HepG2 (cell line): ENCODE measurements at regions not wholly inside any gene's neighbourhood (a gene's known extent, or its start where the extent isn't known, plus 50 kb on each side); places are given as distances from the start of the nearest gene placed in this dataset.

Experiments
- ATAC-seq: fragments of 200-7000 bp; cut with Tn5 transposase; 3 replicates; pipeline ENCODE4 v1.9.1; 2020; ENCODE audit warnings: mild to moderate bottlenecking, moderate library complexity
- BruUV-seq: library from RNA; stranded (reverse); fragments of 400-500 nt; replicated peaks from 2 replicates; lab custom pipeline; 2021; lab: Mats Ljungman, UMichigan
- CTCF ChIA-PET: fragments of 300-600 bp; formaldehyde crosslinking; extraction: SDS; loops from one replicate; lab custom pipeline; 2021; ENCODE audit warnings: low total read pairs, inconsistent platforms, low intra/inter-chr PET ratio; lab: Yijun Ruan, JAX
- POLR2A ChIA-PET: fragments of 350-600 bp; sonication (Branson Sonifier 250); formaldehyde crosslinking; loops from one replicate; lab custom pipeline; 2020; ENCODE audit warnings: antibody characterized with exemption, inconsistent platforms; lab: Yijun Ruan, JAX
- DNase-seq: peaks from one replicate; pipeline ENCODE4 v3.0.0-alpha.2; 2015; ENCODE audit warnings: low spot score
- FAIRE-seq: peaks from 3 replicates; lab custom pipeline; 2011; peaks lifted over from hg19 to GRCh38; lab: Jason Lieb, UNC
- H2AFZ ChIP-seq: one replicate; pipeline ENCODE4 v1.6.1; 2011; ENCODE audit warnings: low read length, inconsistent platforms
- H3K27ac ChIP-seq: fragments of 300-600 bp; 3 replicates; pipeline ENCODE4 v1.8.0; 2011; ENCODE audit warnings: mixed run types, mild to moderate bottlenecking, mixed read lengths, low read length, inconsistent platforms; ENCODE audit not compliant: insufficient read depth; ENCODE audit errors: extremely low read length
- H3K27me3 ChIP-seq, 2 experiments: fragments of 200-600 bp in 1 of 2; 2 replicates in 1 of 2; 3 replicates in 1 of 2; pipeline versions ENCODE4 v1.6.0 to v1.8.0; 2011; ENCODE audit warnings: low read length in 2 of 2, mild to moderate bottlenecking in 2 of 2, moderate library complexity in 2 of 2, inconsistent platforms in 1 of 2; ENCODE audit not compliant: insufficient read depth in 2 of 2, control insufficient read depth in 1 of 2
- H3K36me3 ChIP-seq, 2 experiments: fragments of 200-600 bp in 1 of 2; replicated peaks in 1 of 2; 2 replicates in 1 of 2; 3 replicates in 1 of 2; pipeline versions ENCODE4 v1.5.1 to v1.8.0; 2011; ENCODE audit warnings: low read length in 2 of 2, inconsistent platforms in 1 of 2; ENCODE audit not compliant: insufficient read depth in 2 of 2, control insufficient read depth in 1 of 2
- H3K4me1 ChIP-seq: 2 replicates; pipeline ENCODE4 v1.5.1; 2012; ENCODE audit warnings: low read length, inconsistent platforms; ENCODE audit not compliant: insufficient read depth
- H3K4me2 ChIP-seq: 2 replicates; pipeline ENCODE4 v1.6.0; 2011; ENCODE audit warnings: low read depth, low read length, inconsistent platforms
- H3K4me3 ChIP-seq, 3 experiments: fragments of 200-600 bp in 1 of 3; sonication (generic), shearing (Covaris generic) in 1 of 3; replicated peaks in 1 of 3; 2 replicates each; pipeline ENCODE4 v1.5.1; 2011 to 2016; ENCODE audit warnings: low read length in 3 of 3, inconsistent platforms in 2 of 3, low read depth in 2 of 3, mild to moderate bottlenecking in 2 of 3, control low read depth in 1 of 3, mixed read lengths in 1 of 3; ENCODE audit not compliant: insufficient read depth in 1 of 3
- H3K79me2 ChIP-seq: one replicate; pipeline ENCODE4 v1.6.1; 2011; ENCODE audit warnings: low read length, inconsistent platforms; ENCODE audit not compliant: insufficient read depth
- H3K9ac ChIP-seq: 2 replicates; pipeline ENCODE4 v1.6.0; 2011; ENCODE audit warnings: mild to moderate bottlenecking, low read depth, low read length, inconsistent platforms; ENCODE audit not compliant: insufficient read depth
- H3K9me3 ChIP-seq: 2 replicates; pipeline ENCODE4 v1.5.1; 2012; ENCODE audit warnings: mild to moderate bottlenecking, low read length
- H4K20me1 ChIP-seq: 2 replicates; pipeline ENCODE4 v1.6.0; 2011; ENCODE audit warnings: inconsistent platforms, mild to moderate bottlenecking, low read length, moderate library complexity; ENCODE audit not compliant: insufficient read depth
- HOXA3 ChIP-seq: sonication (generic); formaldehyde crosslinking; IDR thresholded peaks from 2 replicates; pipeline ENCODE4 v1.5.0; 2020; ENCODE audit warnings: missing genetic modification reagents
- KAT7 ChIP-seq: IDR thresholded peaks from 2 replicates; pipeline ENCODE4 v1.6.1; 2018; ENCODE audit warnings: borderline replicate concordance, missing compliant biosample characterization
- SAP130 ChIP-seq: IDR thresholded peaks from 2 replicates; pipeline ENCODE4 v1.6.1; 2016; ENCODE audit warnings: low read depth
- XBP1 ChIP-seq: sonication (generic); formaldehyde crosslinking; IDR thresholded peaks from 2 replicates; pipeline ENCODE4 v1.5.0; 2020; ENCODE audit warnings: missing genetic modification reagents
- ZBTB42 ChIP-seq: sonication (generic); formaldehyde crosslinking; IDR thresholded peaks from 2 replicates; pipeline ENCODE4 v1.5.0; 2020; ENCODE audit warnings: mild to moderate bottlenecking, missing genetic modification reagents
- ZFAT ChIP-seq: sonication (generic); formaldehyde crosslinking; conservative IDR thresholded peaks from 2 replicates; pipeline ENCODE4 v1.8.1; 2023; ENCODE audit warnings: missing genetic modification reagents, inconsistent platforms
- ZNF430 ChIP-seq: sonication (generic); formaldehyde crosslinking; IDR thresholded peaks from 2 replicates; pipeline ENCODE4 v1.9.0; 2021; ENCODE audit warnings: mild to moderate bottlenecking, missing genetic modification reagents
- ZNF563 ChIP-seq: sonication (generic); formaldehyde crosslinking; IDR thresholded peaks from 2 replicates; pipeline ENCODE4 v1.8.0; 2022; ENCODE audit warnings: mild to moderate bottlenecking, moderate library complexity, missing genetic modification reagents
- ZNF616 ChIP-seq: sonication (generic); formaldehyde crosslinking; IDR thresholded peaks from 2 replicates; pipeline ENCODE4 v1.5.0; 2020; ENCODE audit warnings: low read depth, mild to moderate bottlenecking, missing genetic modification reagents
- ZSCAN25 ChIP-seq: sonication (generic); formaldehyde crosslinking; IDR thresholded peaks from 2 replicates; pipeline ENCODE4 v1.8.0; 2022; ENCODE audit warnings: mild to moderate bottlenecking, missing genetic modification reagents
- WGBS: methylation state at CpG from one replicate; pipeline ENCODE4 v1.1.6; 2017; ENCODE audit warnings: low lambda C conversion rate; 5-methylcytosine and 5-hydroxymethylcytosine counted together
- in situ Hi-C: cut with HindIII; loops from 2 replicates; pipeline ENCODE4 v1.10.0; 2017; ENCODE audit warnings: low pct_unique_long_range_greater_than_20kb; ENCODE audit not compliant: extremely low pct_ligation_motif_present
- intact Hi-C: fragments of 100-400 bp; cut with micrococcal nuclease; formaldehyde crosslinking; loops from one replicate; pipeline ENCODE4 v1.10.0; 2022; ENCODE audit not compliant: unreplicated experiment
- TF ChIP-seq, protein P1 (sequence below): sonication (generic); formaldehyde crosslinking; conservative IDR thresholded peaks from 2 replicates; pipeline ENCODE4 v1.8.0; 2022; ENCODE audit warnings: missing genetic modification reagents
- TF ChIP-seq, protein P2 (sequence below): IDR thresholded peaks from 2 replicates; pipeline ENCODE4 v1.6.1; 2016; ENCODE audit warnings: missing compliant biosample characterization, missing genetic modification reagents, borderline replicate concordance
- TF ChIP-seq, protein P3 (sequence below): sonication (generic); formaldehyde crosslinking; IDR thresholded peaks from 2 replicates; pipeline ENCODE4 v1.4.0; 2020; ENCODE audit warnings: low read depth, mild to moderate bottlenecking, missing genetic modification reagents
- TF ChIP-seq, protein P4 (sequence below): sonication (generic); formaldehyde crosslinking; IDR thresholded peaks from 2 replicates; pipeline ENCODE4 v1.8.0; 2022; ENCODE audit warnings: mild to moderate bottlenecking, missing genetic modification reagents, borderline replicate concordance

DNA sequence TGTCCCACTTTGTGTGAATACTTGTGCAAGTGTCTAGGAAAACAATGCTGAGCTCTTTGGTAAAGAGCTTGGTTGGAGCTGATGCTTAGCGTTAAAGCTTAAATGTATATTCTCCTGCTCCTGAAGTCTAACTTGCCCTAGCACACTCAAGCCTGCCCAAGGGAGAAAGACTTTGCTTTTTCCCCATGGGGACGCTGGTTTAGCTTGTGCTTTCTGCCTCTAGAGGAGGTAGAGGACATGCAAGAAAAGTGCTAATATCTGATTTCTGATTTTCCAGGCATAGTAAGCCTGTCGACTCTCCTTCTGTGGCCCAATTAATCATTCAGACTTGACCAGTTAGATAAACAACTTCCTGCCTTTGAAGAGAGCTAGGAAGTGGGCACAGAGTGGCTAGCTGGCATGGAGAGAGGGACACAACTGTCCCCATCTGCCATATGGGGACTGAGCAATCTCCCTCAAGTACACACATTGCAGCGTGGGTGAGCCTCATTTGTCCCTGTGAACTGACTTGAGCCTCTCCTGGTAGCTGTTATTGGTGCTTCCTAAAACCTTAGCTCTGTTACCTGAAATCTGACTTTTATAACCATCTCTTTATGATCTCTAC lies 348.4 kb downstream of the BRINP1 start:
- 13% methylated on average over 3 of the region's 4 CpGs for WGBS
- ChIA-PET POLR2A (no interaction called here), CTCF (no interaction called here)
- no peaks in the 10 kb centered on the region for H4K20me1 ChIP-seq
- BruUV-seq: no TSS peak
- H3K9me3 ChIP-seq: peaks cover 61% of the 10 kb centered on the region
- H3K27me3 ChIP-seq: no peaks in the 10 kb centered on the region
- H3K36me3 ChIP-seq: no peaks in the 10 kb centered on the region
- no peak for DNase-seq
- no peak for ATAC-seq
- no peak overlapping the region for H3K27ac ChIP-seq
- TF ChIP-seq ZNF563 (CRISPR knock-in tag): no peak
- TF ChIP-seq ZFAT (CRISPR knock-in tag): no peak
- no peak for TF ChIP-seq XBP1 (CRISPR knock-in tag)
- TF ChIP-seq, protein P1, sequence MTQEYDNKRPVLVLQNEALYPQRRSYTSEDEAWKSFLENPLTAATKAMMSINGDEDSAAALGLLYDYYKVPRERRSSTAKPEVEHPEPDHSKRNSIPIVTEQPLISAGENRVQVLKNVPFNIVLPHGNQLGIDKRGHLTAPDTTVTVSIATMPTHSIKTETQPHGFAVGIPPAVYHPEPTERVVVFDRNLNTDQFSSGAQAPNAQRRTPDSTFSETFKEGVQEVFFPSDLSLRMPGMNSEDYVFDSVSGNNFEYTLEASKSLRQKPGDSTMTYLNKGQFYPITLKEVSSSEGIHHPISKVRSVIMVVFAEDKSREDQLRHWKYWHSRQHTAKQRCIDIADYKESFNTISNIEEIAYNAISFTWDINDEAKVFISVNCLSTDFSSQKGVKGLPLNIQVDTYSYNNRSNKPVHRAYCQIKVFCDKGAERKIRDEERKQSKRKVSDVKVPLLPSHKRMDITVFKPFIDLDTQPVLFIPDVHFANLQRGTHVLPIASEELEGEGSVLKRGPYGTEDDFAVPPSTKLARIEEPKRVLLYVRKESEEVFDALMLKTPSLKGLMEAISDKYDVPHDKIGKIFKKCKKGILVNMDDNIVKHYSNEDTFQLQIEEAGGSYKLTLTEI (CRISPR knock-in tag): no peak
- no peaks in the 10 kb centered on the region for H3K4me1 ChIP-seq
- intact Hi-C loops (no loop called here), in situ Hi-C loops (no loop called here)
- H3K4me2 ChIP-seq: no peak overlapping the region
- H2AFZ ChIP-seq: no peak overlapping the region
- H3K9ac ChIP-seq: no peak overlapping the region
- no peaks in the 10 kb centered on the region for H3K79me2 ChIP-seq
- FAIRE-seq: no peak
- H3K4me3 ChIP-seq: no peak overlapping the region

DNA sequence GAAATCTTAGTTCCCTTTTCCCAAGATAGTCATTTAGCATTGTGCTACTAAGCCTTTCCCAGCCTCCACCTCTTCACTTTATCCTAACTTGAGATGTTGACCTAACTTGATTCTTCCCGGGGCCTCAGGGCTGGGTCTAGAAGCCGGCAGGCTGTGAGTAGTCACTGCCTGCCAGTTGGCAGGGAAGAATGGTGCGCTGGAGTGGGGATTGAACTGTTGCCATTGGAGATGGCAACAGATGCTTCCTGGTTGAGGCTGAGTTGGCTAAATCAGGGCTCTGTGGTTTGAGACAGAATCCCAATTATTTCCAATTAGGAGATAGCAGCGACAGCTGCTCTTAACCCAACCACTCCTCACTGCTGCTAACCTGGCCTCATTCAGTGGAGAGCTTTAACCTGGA lies 343.1 kb downstream of the BRINP1 start:
- no peak for FAIRE-seq
- POLR2A ChIA-PET: no interaction called here
- Histone ChIP-seq H3K4me3 (no peak overlapping the region), H3K79me2 (no peaks in the 10 kb centered on the region), H3K9me3 (peaks cover 85% of the 10 kb centered on the region), H3K36me3 (no peaks in the 10 kb centered on the region), H2AFZ (no peak overlapping the region), H3K9ac (no peak overlapping the region), H3K4me1 (no peaks in the 10 kb centered on the region), H3K27ac (no peak overlapping the region), H4K20me1 (no peaks in the 10 kb centered on the region), H3K27me3 (no peaks in the 10 kb centered on the region), H3K4me2 (no peak overlapping the region)
- DNase-seq: no peak
- intact Hi-C loops: no loop called here
- CTCF ChIA-PET: no interaction called here
- in situ Hi-C loops: no loop called here
- no TSS peak for BruUV-seq
- 10% methylated on average over 4 of the region's 4 CpGs for WGBS
- ATAC-seq: no peak
- TF ChIP-seq, protein P2, sequence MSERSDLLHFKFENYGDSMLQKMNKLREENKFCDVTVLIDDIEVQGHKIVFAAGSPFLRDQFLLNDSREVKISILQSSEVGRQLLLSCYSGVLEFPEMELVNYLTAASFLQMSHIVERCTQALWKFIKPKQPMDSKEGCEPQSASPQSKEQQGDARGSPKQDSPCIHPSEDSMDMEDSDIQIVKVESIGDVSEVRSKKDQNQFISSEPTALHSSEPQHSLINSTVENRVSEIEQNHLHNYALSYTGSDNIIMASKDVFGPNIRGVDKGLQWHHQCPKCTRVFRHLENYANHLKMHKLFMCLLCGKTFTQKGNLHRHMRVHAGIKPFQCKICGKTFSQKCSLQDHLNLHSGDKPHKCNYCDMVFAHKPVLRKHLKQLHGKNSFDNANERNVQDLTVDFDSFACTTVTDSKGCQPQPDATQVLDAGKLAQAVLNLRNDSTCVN (CRISPR knock-in tag): no peak
- no peak for TF ChIP-seq HOXA3 (CRISPR knock-in tag)
- TF ChIP-seq ZBTB42 (CRISPR knock-in tag): no peak
- TF ChIP-seq ZSCAN25: no peak
- TF ChIP-seq, protein P3, sequence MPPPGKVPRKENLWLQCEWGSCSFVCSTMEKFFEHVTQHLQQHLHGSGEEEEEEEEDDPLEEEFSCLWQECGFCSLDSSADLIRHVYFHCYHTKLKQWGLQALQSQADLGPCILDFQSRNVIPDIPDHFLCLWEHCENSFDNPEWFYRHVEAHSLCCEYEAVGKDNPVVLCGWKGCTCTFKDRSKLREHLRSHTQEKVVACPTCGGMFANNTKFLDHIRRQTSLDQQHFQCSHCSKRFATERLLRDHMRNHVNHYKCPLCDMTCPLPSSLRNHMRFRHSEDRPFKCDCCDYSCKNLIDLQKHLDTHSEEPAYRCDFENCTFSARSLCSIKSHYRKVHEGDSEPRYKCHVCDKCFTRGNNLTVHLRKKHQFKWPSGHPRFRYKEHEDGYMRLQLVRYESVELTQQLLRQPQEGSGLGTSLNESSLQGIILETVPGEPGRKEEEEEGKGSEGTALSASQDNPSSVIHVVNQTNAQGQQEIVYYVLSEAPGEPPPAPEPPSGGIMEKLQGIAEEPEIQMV (CRISPR knock-in tag): no peak
- TF ChIP-seq ZNF616: no peak
- no peak for TF ChIP-seq SAP130 (CRISPR knock-in tag)
- TF ChIP-seq KAT7 (CRISPR knock-in tag): no peak
- TF ChIP-seq, protein P4, sequence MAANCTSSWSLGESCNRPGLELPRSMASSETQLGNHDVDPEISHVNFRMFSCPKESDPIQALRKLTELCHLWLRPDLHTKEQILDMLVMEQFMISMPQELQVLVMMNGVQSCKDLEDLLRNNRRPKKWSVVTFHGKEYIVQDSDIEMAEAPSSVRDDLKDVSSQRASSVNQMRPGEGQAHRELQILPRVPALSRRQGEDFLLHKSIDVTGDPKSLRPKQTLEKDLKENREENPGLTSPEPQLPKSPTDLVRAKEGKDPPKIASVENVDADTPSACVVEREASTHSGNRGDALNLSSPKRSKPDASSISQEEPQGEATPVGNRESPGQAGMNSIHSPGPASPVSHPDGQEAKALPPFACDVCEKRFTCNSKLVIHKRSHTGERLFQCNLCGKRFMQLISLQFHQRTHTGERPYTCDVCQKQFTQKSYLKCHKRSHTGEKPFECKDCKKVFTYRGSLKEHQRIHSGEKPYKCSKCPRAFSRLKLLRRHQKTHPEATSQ: no peak
- TF ChIP-seq ZNF430: no peak
